Parathyroid adenoma (tissue), 2 donors: ENCODE measurements at regions not wholly inside any gene's neighbourhood (a gene's known extent, or its start where the extent isn't known, plus 50 kb on each side); places are given as distances from the start of the nearest gene placed in this dataset.

Source experiments
- H2AFZ ChIP-seq: fragments of 300-600 bp; sonication (generic); one replicate; pipeline ENCODE4 v1.7.0; 2017; ENCODE audit warnings: antibody characterized with exemption, mild to moderate bottlenecking
- H3K27ac ChIP-seq: fragments of 300-600 bp; sonication (generic); one replicate; pipeline ENCODE4 v1.7.0; 2017
- H3K27me3 ChIP-seq: fragments of 300-600 bp; sonication (generic); one replicate; pipeline ENCODE4 v1.7.0; 2017; ENCODE audit warnings: low read length; ENCODE audit not compliant: control insufficient read depth, insufficient read depth
- H3K36me3 ChIP-seq: fragments of 300-600 bp; sonication (generic); one replicate; pipeline ENCODE4 v1.7.0; 2017; ENCODE audit warnings: low read length; ENCODE audit not compliant: control insufficient read depth, insufficient read depth
- H3K4me1 ChIP-seq: fragments of 300-600 bp; sonication (generic); one replicate; pipeline ENCODE4 v1.7.0; 2017; ENCODE audit warnings: control low read depth
- H3K4me2 ChIP-seq: fragments of 300-600 bp; sonication (generic); one replicate; pipeline ENCODE4 v1.7.0; 2017; ENCODE audit warnings: low read length
- H3K4me3 ChIP-seq: fragments of 300-600 bp; sonication (generic); one replicate; pipeline ENCODE4 v1.7.0; 2017; ENCODE audit warnings: low read depth, low read length
- H3K79me2 ChIP-seq: fragments of 300-600 bp; sonication (generic); one replicate; pipeline ENCODE4 v1.7.0; 2017; ENCODE audit warnings: control low read depth
- H3K9ac ChIP-seq: fragments of 300-600 bp; sonication (generic); one replicate; pipeline ENCODE4 v1.7.0; 2017; ENCODE audit warnings: mild to moderate bottlenecking
- H3K9me3 ChIP-seq: fragments of 300-600 bp; sonication (generic); one replicate; pipeline ENCODE4 v1.7.0; 2017; ENCODE audit warnings: low read length; ENCODE audit not compliant: control insufficient read depth
- TF ChIP-seq, protein P1 (sequence below): fragments of 300-600 bp; sonication (generic); IDR thresholded peaks from one replicate; pipeline ENCODE4 v1.7.0; 2017; ENCODE audit warnings: antibody characterized with exemption, mild to moderate bottlenecking
- donor health status: primary hyperparathyroidism.

DNA sequence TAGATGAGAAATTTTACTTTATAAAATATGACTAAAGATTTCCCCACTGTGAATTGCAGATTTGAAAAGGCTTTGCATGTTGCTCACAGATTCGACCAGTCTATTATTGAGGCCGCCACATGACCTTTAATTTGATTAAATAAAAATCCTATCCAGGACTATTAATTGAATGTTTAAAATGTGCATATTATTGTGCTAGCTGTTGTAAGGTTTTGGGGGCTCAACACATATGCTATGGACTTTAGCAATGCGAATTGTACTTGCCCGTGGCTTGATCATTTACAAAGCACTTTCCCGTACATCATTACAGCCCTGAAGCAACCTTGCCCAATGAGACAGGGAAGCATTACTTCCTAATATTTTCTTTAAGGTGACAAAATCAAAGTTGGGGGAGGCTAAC is 243.0 kb downstream of the ACTR3B start:
- Histone ChIP-seq H3K79me2 (no peaks in the 10 kb centered on the region), H3K27ac (no peak overlapping the region), H3K4me3 (no peak overlapping the region), H3K9ac (no peak overlapping the region), H3K36me3 (no peaks in the 10 kb centered on the region), H3K4me1 (no peaks in the 10 kb centered on the region), H3K4me2 (no peak overlapping the region), H3K27me3 (no peaks in the 10 kb centered on the region), H2AFZ (no peak overlapping the region), H3K9me3 (no peaks in the 10 kb centered on the region)
- TF ChIP-seq, protein P1, sequence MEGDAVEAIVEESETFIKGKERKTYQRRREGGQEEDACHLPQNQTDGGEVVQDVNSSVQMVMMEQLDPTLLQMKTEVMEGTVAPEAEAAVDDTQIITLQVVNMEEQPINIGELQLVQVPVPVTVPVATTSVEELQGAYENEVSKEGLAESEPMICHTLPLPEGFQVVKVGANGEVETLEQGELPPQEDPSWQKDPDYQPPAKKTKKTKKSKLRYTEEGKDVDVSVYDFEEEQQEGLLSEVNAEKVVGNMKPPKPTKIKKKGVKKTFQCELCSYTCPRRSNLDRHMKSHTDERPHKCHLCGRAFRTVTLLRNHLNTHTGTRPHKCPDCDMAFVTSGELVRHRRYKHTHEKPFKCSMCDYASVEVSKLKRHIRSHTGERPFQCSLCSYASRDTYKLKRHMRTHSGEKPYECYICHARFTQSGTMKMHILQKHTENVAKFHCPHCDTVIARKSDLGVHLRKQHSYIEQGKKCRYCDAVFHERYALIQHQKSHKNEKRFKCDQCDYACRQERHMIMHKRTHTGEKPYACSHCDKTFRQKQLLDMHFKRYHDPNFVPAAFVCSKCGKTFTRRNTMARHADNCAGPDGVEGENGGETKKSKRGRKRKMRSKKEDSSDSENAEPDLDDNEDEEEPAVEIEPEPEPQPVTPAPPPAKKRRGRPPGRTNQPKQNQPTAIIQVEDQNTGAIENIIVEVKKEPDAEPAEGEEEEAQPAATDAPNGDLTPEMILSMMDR: no peak

DNA sequence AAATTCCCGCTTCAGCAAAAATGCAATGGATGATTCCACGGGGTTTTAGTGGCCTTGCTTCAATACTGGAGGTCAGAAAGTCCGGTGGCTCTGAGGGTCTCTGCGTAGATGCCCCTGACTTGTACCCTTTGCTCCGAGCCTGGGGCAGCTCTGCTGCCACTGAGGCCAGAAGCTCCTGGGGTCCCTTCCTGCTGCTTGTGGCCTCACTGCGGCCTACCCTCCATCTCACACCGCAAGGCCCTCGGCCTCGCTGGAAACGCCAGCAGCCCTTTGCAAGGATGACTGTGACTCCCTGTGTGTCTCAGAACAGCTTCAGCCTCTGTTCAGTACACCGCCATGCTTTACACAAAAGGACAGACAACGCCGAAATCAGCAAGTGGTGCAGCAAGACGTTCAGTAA is 244.8 kb downstream of the ACTR3B start:
- no peaks in the 10 kb centered on the region for H3K27me3 ChIP-seq
- H3K4me3 ChIP-seq: no peak overlapping the region
- no peak overlapping the region for H3K9ac ChIP-seq
- H3K36me3 ChIP-seq: no peaks in the 10 kb centered on the region
- no peaks in the 10 kb centered on the region for H3K4me1 ChIP-seq
- no peaks in the 10 kb centered on the region for H3K9me3 ChIP-seq
- H2AFZ ChIP-seq: no peak overlapping the region
- no peaks in the 10 kb centered on the region for H3K79me2 ChIP-seq
- H3K4me2 ChIP-seq: no peak overlapping the region
- TF ChIP-seq, protein P1: no peak
- no peak overlapping the region for H3K27ac ChIP-seq

DNA sequence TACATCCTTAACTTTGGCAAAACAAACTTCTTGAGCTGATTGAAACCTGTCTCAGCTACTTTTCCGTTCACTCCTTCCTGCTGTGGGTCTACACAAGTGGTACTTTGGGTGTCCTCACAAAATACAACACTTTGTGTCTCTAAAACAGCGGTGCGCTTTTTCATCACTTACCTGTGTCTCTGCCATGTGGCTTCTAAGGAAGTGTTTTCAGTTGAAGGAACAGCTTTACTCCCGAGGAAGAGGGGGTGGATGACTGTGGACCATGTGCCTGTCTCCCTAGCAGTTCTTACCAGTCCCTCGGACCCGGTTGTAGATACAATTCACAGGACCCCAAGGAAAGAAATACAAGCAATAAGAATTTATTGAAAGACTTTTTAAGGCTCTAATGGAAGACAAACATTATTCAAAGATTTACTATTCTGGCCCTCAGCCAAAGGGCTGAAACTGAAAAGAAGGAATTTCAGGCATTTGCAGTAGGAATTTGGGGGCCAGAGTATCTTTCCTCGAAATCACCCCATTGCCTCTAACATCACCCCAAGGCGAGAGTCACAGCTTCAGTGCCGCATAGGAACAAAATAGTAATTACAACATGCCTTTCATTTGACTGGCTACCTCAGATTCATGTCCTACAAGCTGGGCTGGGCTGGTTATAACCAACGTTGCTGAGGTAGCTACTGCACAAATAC is 246.3 kb downstream of the ACTR3B start:
- no peak overlapping the region for H3K27ac ChIP-seq

DNA sequence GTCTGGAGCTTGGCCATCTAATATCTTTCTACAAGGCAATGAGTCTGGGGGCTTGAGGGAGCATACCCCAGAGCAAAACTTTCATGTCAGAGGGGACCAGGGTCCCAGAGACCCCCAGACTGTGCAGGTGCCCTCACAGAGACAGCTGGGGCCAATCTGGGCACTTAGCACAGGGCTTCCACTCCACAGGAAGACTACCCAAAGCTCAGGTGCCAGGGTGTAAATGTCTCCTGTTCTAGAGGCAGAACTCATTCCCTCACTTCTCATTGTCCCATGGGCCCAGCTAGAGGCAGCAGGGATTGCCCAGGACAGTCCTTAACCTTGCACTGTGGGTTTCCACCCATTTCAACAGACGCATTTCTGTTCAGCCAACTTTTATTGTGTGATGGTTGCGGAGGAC is 246.9 kb downstream of the ACTR3B start:
- TF ChIP-seq, protein P1: no peak
- H3K9me3 ChIP-seq: no peaks in the 10 kb centered on the region

More for the DNA sequence above, 246.3 kb downstream of the ACTR3B start:
- Histone ChIP-seq H3K9me3 (no peaks in the 10 kb centered on the region), H3K36me3 (no peaks in the 10 kb centered on the region), H3K4me1 (no peaks in the 10 kb centered on the region), H3K4me3 (no peak overlapping the region), H3K79me2 (no peaks in the 10 kb centered on the region), H3K27me3 (no peaks in the 10 kb centered on the region), H2AFZ (no peak overlapping the region), H3K9ac (no peak overlapping the region), H3K4me2 (no peak overlapping the region)
- TF ChIP-seq, protein P1: no peak

DNA sequence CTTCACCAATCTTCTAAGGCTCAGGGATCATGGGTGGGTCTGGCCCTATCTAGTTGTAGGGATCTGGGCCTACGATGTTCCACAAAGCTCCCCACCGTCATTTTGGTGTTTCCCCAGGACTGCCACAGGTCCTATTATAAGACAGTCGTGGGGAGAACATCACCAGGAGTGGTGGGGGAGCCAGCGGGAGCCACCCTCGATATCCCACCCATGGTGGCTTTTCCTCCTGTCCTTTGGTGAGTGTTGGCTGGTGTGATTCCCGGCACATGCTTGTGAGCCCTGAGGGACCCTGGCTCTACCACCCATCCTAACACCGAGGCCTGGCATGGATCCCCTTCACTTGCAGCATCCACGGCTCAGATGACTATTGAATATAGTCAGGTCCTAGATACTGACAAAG is 247.4 kb downstream of the ACTR3B start:
- Histone ChIP-seq H3K9me3 (no peaks in the 10 kb centered on the region), H3K36me3 (no peaks in the 10 kb centered on the region), H3K79me2 (no peaks in the 10 kb centered on the region), H3K4me1 (no peaks in the 10 kb centered on the region), H3K4me2 (no peak overlapping the region), H3K27ac (no peak overlapping the region), H3K27me3 (no peaks in the 10 kb centered on the region), H3K4me3 (no peak overlapping the region), H3K9ac (no peak overlapping the region), H2AFZ (no peak overlapping the region)
- TF ChIP-seq, protein P1: no peak

More for the DNA sequence above, 246.9 kb downstream of the ACTR3B start:
- no peak overlapping the region for H3K4me2 ChIP-seq
- H3K79me2 ChIP-seq: no peaks in the 10 kb centered on the region
- no peaks in the 10 kb centered on the region for H3K4me1 ChIP-seq
- H3K27ac ChIP-seq: no peak overlapping the region
- H3K4me3 ChIP-seq: no peak overlapping the region
- no peaks in the 10 kb centered on the region for H3K36me3 ChIP-seq
- H3K27me3 ChIP-seq: no peaks in the 10 kb centered on the region
- H3K9ac ChIP-seq: no peak overlapping the region
- H2AFZ ChIP-seq: no peak overlapping the region
